ENCODE measurements at regions not wholly inside any gene's neighbourhood (a gene's known extent, or its start where the extent isn't known, plus 50 kb on each side); places are given as distances from the start of the nearest gene placed in this dataset.

DNA sequence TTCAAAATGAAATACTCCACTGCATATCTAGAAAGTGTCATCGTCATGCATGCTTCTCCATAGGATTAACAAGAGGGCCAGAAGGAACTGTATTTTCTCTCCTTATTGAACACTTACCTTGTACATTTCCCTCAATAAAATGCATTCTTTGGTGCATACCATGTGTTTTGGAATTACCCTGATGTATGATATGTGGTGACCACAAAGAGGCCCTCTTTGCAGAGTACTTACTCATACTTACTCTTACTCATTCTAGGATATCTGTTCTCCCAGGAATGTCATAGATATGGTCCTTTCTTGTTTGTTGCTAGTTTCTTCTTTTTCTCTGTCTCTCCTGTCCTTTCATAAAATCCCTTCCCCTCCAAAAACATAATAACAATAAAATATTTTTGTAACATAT, 1087.1 kb upstream of the POT1 start:
- TF ChIP-seq, protein P1, sequence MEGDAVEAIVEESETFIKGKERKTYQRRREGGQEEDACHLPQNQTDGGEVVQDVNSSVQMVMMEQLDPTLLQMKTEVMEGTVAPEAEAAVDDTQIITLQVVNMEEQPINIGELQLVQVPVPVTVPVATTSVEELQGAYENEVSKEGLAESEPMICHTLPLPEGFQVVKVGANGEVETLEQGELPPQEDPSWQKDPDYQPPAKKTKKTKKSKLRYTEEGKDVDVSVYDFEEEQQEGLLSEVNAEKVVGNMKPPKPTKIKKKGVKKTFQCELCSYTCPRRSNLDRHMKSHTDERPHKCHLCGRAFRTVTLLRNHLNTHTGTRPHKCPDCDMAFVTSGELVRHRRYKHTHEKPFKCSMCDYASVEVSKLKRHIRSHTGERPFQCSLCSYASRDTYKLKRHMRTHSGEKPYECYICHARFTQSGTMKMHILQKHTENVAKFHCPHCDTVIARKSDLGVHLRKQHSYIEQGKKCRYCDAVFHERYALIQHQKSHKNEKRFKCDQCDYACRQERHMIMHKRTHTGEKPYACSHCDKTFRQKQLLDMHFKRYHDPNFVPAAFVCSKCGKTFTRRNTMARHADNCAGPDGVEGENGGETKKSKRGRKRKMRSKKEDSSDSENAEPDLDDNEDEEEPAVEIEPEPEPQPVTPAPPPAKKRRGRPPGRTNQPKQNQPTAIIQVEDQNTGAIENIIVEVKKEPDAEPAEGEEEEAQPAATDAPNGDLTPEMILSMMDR (IDR thresholded peaks at IDR 0.05), result no peak
- TF ChIP-seq POLR2A (IDR thresholded peaks at IDR 0.05), result no peak

Data from thyroid gland (tissue), 4 donors.